ENCODE measurements at regions not wholly inside any gene's neighbourhood (a gene's known extent, or its start where the extent isn't known, plus 50 kb on each side); places are given as distances from the start of the nearest gene placed in this dataset.

GRCh38 chr5:51109786-51110410 lies 273.4 kb upstream of the ISL1 start:
- TF ChIP-seq EZH2 (IDR thresholded peaks at IDR 0.05; ENCODE audit: borderline replicate concordance, low read depth, low read length, poor library complexity, severe bottlenecking) (no peak), CTCF (conservative IDR thresholded peaks at IDR 0.05; ENCODE audit: low read depth, low read length) (no peak)
